ENCODE measurements at regions not wholly inside any gene's neighbourhood (a gene's known extent, or its start where the extent isn't known, plus 50 kb on each side); places are given as distances from the start of the nearest gene placed in this dataset.
"Not testable (repeated sequence)": the region's sequence is repeated elsewhere in the genome, so short reads cannot be mapped to it uniquely, and the experiment has no call there.

DNA sequence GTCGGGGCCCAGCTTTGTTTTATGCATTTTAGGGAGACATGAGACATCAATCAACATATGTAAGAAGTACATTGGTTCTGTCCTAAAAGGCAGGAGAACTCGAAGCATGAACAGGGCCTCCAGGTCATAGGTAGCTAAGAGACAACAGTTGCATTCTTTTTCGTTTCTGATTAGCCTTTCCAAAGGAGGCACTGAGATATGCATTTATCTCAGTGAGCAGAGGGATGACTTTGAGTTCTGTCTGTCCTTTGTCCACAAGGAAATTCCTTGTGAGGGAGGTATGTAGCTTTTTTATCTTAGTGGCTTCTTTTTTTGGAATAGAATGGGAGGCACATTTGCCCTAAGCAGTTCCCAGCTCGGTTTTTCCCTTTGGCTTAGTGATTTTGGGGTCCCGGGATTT, 109.5 kb upstream of the KIF2A start:
- Mint-ChIP-seq H3K4me1 (ENCODE audit: low read depth) (peaks cover 25% of the 10 kb centered on the region), H3K27me3 (ENCODE audit: low read depth) (peaks cover 14% of the 10 kb centered on the region)
- H3K9me3 Mint-ChIP-seq; H3K27ac Mint-ChIP-seq; DNase-seq; H3K4me3 Mint-ChIP-seq; H3K36me3 Mint-ChIP-seq (ENCODE audit: insufficient read depth in 2 of 2); ATAC-seq (replicated peaks in 1 of 2): not testable (repeated sequence)

DNA sequence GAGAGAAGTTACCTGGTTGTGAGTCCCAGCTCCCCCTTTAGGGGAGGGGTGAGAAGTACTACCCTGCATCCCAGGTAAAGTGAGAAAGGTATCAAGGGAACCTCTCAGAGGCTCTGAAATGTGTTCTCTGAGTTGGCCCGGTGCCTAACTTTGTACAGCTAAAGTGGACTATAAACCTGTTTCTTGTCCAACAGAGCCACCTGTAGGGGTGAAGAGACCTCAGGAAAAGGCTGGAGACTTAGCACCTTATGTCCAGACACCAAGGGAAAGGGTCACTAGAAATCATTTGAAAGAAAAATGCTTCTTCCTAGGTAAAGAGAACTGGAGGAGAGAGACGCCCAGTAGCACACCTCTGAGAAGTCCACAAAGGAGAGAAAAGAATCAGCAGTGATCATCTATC, 108.3 kb upstream of the KIF2A start:
- peaks cover 12% of the 10 kb centered on the region for H3K27me3 Mint-ChIP-seq (ENCODE audit: low read depth)
- DNase-seq = no peak
- peaks cover 25% of the 10 kb centered on the region for H3K4me1 Mint-ChIP-seq (ENCODE audit: low read depth)
- H3K27ac Mint-ChIP-seq = peak overlapping the region; percentile 79
- no peak for ATAC-seq (replicated peaks in 1 of 2)
- peaks cover 1 to 4% of the 10 kb centered on the region in 2 donors for H3K36me3 Mint-ChIP-seq (ENCODE audit: insufficient read depth in 2 of 2)
- H3K4me3 Mint-ChIP-seq = no peak overlapping the region
- H3K9me3 Mint-ChIP-seq = peaks cover 3% of the 10 kb centered on the region in 2 donors

DNA sequence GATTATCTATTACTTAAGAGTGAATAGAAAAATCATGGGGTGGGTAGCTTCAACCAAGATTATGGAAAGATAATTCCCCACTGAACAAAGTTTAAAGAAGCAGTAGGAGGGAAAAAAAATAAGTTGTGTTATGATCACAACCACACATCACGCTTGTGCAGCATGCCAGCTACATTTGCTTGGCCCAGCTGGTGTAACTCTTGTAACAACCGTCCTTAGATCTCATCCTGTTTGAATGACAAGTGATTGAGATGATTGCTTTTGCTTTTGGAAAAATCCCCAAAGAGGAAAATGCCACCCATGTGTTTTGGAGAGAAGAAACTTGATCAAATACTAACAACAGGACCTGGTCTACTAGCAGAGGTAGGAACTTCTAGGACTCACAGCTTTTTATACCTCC, 107.6 kb upstream of the KIF2A start:
- H3K9me3 Mint-ChIP-seq = peaks cover 2 to 3% of the 10 kb centered on the region in 2 donors
- no peak for ATAC-seq (replicated peaks in 1 of 2)
- peak overlapping the region; percentile 19 for H3K27ac Mint-ChIP-seq
- peaks cover 25% of the 10 kb centered on the region for H3K4me1 Mint-ChIP-seq (ENCODE audit: low read depth)
- H3K4me3 Mint-ChIP-seq = no peak overlapping the region
- H3K36me3 Mint-ChIP-seq (ENCODE audit: insufficient read depth in 2 of 2) = peaks cover 0 to 2% of the 10 kb centered on the region in 2 donors
- DNase-seq = no peak
- peaks cover 12% of the 10 kb centered on the region for H3K27me3 Mint-ChIP-seq (ENCODE audit: low read depth)

DNA sequence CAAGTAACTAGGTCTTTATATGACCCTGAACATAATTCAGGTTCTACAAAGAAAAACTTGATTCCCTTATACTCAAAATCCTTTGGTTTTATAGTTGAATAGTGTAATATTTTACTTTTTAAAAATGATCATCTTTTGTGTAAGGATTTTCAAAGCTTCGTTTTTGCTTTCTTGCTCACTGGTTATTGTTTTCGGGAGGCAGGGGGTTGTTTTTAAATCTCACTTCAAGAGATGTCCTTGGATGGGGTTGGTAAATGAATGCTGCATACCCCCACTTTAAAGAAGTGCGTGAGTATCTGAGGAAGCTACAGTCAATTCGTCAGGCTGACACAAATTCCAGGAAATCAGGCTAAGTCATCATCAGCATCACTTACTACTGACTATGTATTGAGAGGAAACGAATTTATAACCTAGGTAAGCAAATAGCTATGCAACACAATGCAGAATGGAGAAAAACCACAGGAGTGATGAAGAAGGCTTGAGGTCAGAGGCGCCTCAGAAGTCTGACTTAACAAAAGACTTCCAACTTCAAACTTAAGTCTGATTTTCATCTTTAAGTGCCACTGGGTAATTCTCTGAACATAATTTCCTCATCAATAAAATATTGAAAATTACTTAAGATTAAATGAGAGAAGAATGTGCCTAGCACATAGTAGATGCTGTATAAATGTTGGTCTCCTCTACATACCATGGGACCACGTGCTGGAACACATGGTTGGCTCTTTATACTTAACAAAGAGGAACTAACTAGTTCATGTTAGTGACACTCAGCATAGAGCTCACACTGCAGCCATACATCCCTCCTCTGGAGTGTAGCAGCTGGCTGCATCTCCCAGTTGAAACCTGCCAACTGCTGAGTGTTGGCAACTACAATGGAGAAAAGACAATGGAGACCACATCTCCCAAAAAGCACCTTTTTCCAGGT, 106.0 kb upstream of the KIF2A start:
- ATAC-seq (replicated peaks in 1 of 2) = peak; percentile 90 to 93
- peak; percentile 10 to 25 for DNase-seq
- H3K27me3 Mint-ChIP-seq (ENCODE audit: low read depth) = peaks cover 16% of the 10 kb centered on the region
- H3K27ac Mint-ChIP-seq = peak overlapping the region; percentile 61
- H3K4me3 Mint-ChIP-seq = peak overlapping the region in 1 of 2 donors; percentile 44
- H3K9me3 Mint-ChIP-seq = no peaks in the 10 kb centered on the region
- peaks cover 25% of the 10 kb centered on the region for H3K4me1 Mint-ChIP-seq (ENCODE audit: low read depth)
- H3K36me3 Mint-ChIP-seq (ENCODE audit: insufficient read depth in 2 of 2) = no peaks in the 10 kb centered on the region

DNA sequence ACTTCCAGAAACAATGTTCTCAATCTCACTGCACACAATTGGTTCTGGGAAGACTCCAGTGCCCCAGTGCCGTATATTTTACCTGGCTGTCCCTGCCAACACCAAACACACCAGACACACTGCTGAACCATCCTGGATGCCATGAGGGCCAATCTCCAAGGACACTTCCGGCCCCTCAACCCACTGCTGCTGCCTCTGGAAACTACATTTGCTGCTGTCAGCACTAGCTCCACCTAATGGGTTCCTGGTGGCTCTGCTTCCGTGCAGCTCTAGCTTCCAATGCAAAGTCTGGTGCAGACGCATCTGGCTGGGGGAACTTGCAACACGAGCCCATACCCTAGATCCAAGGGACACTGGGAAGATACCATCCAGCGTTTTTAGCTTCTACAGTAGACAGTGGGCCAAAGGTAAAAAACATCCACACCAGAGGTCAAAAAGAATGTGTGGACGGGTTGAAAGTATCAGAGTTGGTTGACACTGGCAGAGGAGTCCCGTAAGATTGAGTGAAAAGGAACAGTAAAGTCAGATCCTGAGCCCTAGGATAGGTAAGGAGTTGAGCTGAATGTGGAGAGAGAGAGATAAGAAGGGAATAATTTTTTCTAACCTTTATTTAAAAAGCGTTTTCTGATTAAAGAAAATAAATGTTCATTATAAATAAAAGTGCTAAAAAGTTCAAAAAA, 99.7 kb upstream of the KIF2A start:
- ATAC-seq (replicated peaks in 1 of 2) (no peak), DNase-seq (no peak)
- Mint-ChIP-seq H3K4me3 (no peak overlapping the region), H3K27me3 (ENCODE audit: low read depth) (peaks cover 41% of the 10 kb centered on the region), H3K4me1 (ENCODE audit: low read depth) (peaks cover 7% of the 10 kb centered on the region), H3K9me3 (no peaks in the 10 kb centered on the region), H3K36me3 (ENCODE audit: insufficient read depth in 2 of 2) (no peaks in the 10 kb centered on the region), H3K27ac (no peak overlapping the region)

DNA sequence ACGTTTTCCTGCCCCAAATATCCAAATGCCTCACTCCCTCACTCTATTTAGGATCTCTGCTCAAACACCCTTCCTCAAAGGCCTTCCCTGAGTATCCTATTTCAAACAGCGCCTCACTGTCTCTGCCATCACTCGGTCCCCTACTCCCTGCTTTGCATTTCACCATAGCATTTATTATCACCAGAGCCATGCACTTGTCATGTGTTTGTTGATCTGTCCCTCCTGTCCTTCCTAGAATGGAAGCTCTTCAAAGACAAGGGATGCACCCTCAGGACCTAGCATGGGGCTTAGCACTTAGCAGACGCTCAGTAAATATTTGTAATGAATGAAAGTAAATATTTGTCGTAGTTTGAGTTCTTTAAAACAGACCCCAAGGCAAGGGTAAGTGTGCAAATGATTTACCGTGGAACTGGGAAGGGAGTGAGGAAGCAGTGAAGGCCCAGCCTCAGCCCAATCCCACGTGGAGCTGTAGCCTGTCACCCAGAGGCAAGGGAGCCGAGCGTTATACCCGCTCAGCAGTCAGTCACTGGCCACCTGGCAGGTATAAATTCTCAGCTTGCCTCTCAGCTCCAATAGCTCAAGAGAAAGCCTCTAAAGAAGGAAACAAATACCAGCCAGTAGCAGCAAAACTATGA, 97.7 kb upstream of the KIF2A start:
- Mint-ChIP-seq H3K36me3 (ENCODE audit: insufficient read depth in 2 of 2) (no peaks in the 10 kb centered on the region), H3K4me1 (ENCODE audit: low read depth) (peaks cover 7% of the 10 kb centered on the region), H3K9me3 (no peaks in the 10 kb centered on the region), H3K4me3 (no peak overlapping the region), H3K27ac (no peak overlapping the region), H3K27me3 (ENCODE audit: low read depth) (peaks cover 50% of the 10 kb centered on the region)
- no peak for ATAC-seq (replicated peaks in 1 of 2)
- no peak for DNase-seq

DNA sequence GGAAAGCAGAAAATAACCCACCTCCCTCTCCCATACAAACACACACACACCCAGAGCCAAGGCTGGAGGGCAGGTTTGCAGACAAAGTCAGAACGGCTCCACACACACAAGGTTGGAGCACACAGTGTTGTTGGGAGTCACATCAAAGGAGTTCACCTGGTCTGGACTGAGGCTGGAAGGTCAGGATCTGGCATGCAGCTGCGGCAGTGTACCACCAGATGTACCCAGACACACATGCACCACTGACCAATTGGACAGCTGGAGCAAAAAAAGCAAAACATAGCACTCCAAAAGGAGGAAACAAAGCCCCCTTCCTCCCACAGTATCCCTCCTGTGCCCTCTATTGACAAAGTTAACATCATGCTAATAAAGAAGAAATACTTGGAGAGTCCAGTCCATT, 94.6 kb upstream of the KIF2A start:
- Mint-ChIP-seq H3K4me3 (no peak overlapping the region), H3K27me3 (ENCODE audit: low read depth) (peaks cover 39% of the 10 kb centered on the region), H3K27ac (no peak overlapping the region), H3K36me3 (ENCODE audit: insufficient read depth in 2 of 2) (peaks cover 1 to 4% of the 10 kb centered on the region in 2 donors), H3K9me3 (peaks cover 1 to 2% of the 10 kb centered on the region in 2 donors), H3K4me1 (ENCODE audit: low read depth) (peaks cover 7% of the 10 kb centered on the region)
- no peak for DNase-seq
- ATAC-seq (replicated peaks in 1 of 2) = no peak

DNA sequence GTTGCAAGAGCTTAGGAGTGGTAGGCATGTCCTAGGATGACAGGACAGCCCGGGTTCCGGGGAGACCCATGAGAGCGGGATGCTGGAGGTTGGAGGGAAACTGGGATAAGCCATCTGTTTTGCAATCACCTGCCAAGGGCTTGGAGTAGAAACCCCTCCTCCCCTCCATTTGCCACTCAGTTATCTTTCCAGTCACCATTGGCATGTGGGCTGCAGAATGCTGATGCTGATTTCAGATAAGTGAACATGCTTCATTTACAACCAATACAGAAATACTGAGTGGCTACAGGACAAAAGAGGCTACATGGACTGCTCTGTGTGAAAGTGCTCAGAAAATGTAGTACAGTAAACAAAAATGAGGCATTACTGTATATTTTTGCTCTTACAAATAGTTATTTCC, 93.4 kb upstream of the KIF2A start:
- DNase-seq (no peak), ATAC-seq (replicated peaks in 1 of 2) (no peak)
- Mint-ChIP-seq H3K27me3 (ENCODE audit: low read depth) (peaks cover 37% of the 10 kb centered on the region), H3K4me1 (ENCODE audit: low read depth) (peaks cover 7% of the 10 kb centered on the region), H3K36me3 (ENCODE audit: insufficient read depth in 2 of 2) (peaks cover 1 to 4% of the 10 kb centered on the region in 2 donors), H3K27ac (no peak overlapping the region), H3K4me3 (no peak overlapping the region), H3K9me3 (peaks cover 1 to 2% of the 10 kb centered on the region in 2 donors)

DNA sequence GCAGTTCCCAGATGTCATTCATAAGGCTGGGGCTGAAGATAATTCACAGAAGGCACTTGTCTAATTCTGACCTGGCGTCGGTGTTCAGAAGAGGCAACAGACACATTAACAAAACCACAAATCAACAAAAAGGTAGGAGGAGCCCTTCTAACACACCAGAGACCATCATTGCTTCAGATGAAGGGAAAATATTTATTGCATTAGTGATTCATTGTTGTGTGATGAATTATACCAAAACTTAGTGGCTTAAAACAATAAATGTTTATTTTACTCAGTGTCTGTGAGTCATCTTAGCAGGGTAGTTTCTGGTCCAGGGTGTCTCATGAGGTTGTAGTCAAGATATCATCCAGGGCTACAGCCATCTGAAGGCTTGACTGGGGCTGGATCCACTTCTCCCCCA, 91.3 kb upstream of the KIF2A start:
- H3K4me1 Mint-ChIP-seq (ENCODE audit: low read depth) = no peaks in the 10 kb centered on the region
- ATAC-seq (replicated peaks in 1 of 2) = peak; percentile 74 to 78
- H3K9me3 Mint-ChIP-seq = peaks cover 1 to 2% of the 10 kb centered on the region in 2 donors
- H3K36me3 Mint-ChIP-seq (ENCODE audit: insufficient read depth in 2 of 2) = peaks cover 1 to 4% of the 10 kb centered on the region in 2 donors
- no peak for DNase-seq
- H3K4me3 Mint-ChIP-seq = no peak overlapping the region
- H3K27ac Mint-ChIP-seq = peak overlapping the region; percentile 35
- peaks cover 41% of the 10 kb centered on the region for H3K27me3 Mint-ChIP-seq (ENCODE audit: low read depth)

DNA sequence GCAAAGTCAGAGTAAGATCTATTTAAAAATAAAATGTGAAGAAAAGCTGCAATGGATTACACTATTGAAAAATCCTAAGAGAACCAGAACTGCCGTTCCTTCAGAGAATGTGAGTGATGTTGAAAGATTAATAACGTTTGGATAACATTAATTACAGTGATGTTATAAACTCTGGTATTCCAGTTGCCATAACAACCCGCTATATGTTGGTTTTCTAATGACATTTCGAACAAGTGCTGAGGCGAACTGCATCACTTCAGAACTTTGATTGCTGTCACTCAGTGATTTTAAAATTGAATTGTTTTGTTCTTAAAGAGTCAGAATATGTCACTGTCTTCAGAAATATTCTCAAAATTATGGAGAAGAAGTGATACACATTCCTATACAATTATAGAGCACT, 89.4 kb upstream of the KIF2A start:
- H3K27me3 Mint-ChIP-seq (ENCODE audit: low read depth) = peaks cover 40% of the 10 kb centered on the region
- not testable (repeated sequence) for H3K4me1 Mint-ChIP-seq (ENCODE audit: low read depth)

DNA sequence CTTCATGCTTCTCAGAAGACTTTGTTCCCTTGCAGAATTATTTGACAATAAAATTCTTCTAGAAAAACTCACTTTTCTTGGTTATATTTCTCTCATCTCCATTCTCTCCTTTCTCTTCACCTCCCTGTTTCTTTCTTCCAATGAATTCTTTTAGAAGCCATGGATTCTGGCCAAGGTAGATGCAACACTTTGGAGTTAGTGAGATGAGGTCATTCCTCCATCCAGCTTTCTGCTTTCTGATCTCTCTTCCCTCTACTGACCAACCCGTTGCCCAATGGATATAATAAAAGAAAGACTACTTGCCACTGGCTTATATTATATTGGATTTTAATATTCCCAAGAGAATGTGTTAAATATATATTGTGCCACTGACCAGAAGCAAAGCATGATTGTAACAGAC, 88.9 kb upstream of the KIF2A start:
- H3K36me3 Mint-ChIP-seq (ENCODE audit: insufficient read depth in 2 of 2); ATAC-seq (replicated peaks in 1 of 2); H3K9me3 Mint-ChIP-seq; H3K27ac Mint-ChIP-seq; DNase-seq; H3K4me1 Mint-ChIP-seq (ENCODE audit: low read depth); H3K4me3 Mint-ChIP-seq: not testable (repeated sequence)
- H3K27me3 Mint-ChIP-seq (ENCODE audit: low read depth) = peaks cover 36% of the 10 kb centered on the region

More for the DNA sequence above, 89.4 kb upstream of the KIF2A start:
- not testable (repeated sequence) for ATAC-seq (replicated peaks in 1 of 2); H3K4me3 Mint-ChIP-seq; H3K36me3 Mint-ChIP-seq (ENCODE audit: insufficient read depth in 2 of 2); H3K9me3 Mint-ChIP-seq; DNase-seq; H3K27ac Mint-ChIP-seq

DNA sequence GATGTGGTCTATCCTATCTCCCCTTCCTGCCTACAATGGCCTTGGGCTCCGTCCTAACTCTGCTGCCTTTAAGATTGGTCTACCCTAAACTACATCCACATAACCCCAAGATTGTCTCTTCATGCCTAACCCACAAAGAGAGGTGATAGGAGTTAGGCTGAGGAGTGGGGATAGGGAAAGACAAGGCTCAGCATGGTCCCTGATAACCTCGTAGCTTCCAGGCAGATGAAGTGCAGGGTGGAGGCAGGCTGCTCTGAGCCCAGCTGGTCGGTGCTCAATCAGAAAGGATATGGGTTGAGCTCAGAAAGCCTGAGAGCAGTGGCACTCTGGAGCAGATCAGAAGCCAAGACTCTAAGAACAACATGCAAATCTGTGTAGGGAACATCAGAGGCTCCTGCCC, 87.1 kb upstream of the KIF2A start:
- H3K27me3 Mint-ChIP-seq (ENCODE audit: low read depth) = peaks cover 32% of the 10 kb centered on the region
- not testable (repeated sequence) for DNase-seq; ATAC-seq (replicated peaks in 1 of 2); H3K9me3 Mint-ChIP-seq; H3K36me3 Mint-ChIP-seq (ENCODE audit: insufficient read depth in 2 of 2); H3K4me1 Mint-ChIP-seq (ENCODE audit: low read depth); H3K4me3 Mint-ChIP-seq; H3K27ac Mint-ChIP-seq

DNA sequence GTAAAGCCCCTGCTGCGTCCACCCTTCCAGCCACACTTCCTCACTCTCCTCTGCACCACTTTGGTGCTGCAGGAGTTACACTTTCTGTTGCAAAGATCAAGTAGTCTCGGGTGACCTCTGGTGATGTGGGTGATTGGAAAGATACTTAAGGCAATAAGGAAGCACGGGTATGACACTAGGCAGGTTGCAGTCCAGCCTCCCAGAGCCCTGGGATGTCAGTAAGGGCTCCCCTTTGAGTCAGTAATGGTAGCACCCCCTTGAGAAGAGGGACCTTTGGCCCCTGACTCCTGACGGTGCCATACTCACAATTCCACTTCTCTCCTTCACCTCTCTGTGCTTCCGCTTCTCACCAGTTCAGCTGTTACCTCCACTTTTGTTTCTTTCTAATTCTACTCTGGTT, 84.1 kb upstream of the KIF2A start:
- not testable (repeated sequence) for H3K36me3 Mint-ChIP-seq (ENCODE audit: insufficient read depth in 2 of 2); H3K27ac Mint-ChIP-seq; H3K4me3 Mint-ChIP-seq; H3K9me3 Mint-ChIP-seq; ATAC-seq (replicated peaks in 1 of 2); DNase-seq
- Mint-ChIP-seq H3K4me1 (ENCODE audit: low read depth) (peaks cover 16% of the 10 kb centered on the region), H3K27me3 (ENCODE audit: low read depth) (peaks cover 22% of the 10 kb centered on the region)

All from activated T-cell treated with anti-CD3 and anti-CD28 coated beads, Interleukin-2, amount 50 U/mL, for 72 hours (primary cell).